PFSK-1 (cell line): ENCODE measurements at regions not wholly inside any gene's neighbourhood (a gene's known extent, or its start where the extent isn't known, plus 50 kb on each side); places are given as distances from the start of the nearest gene placed in this dataset.

ENCODE experiments used
- POLR2AphosphoS5 ChIP-seq: IDR thresholded peaks from 2 replicates; pipeline ENCODE4 v1.6.1; 2012; ENCODE audit warnings: low read depth, mild to moderate bottlenecking, control low read depth, low read length, moderate library complexity
- TAF1 ChIP-seq: IDR thresholded peaks from 2 replicates; pipeline ENCODE4 v1.6.1; 2012; ENCODE audit warnings: low read length, control low read depth, borderline replicate concordance; ENCODE audit not compliant: insufficient read depth
- TF ChIP-seq, protein P1 (sequence below), 2 experiments: IDR thresholded peaks; 2 replicates each; pipeline versions ENCODE4 v1.6.1 to v1.8.0; 2011 to 2012; ENCODE audit warnings: low read depth in 2 of 2, low read length in 2 of 2, control low read depth in 1 of 2, inconsistent platforms in 1 of 2, mild to moderate bottlenecking in 1 of 2, moderate library complexity in 1 of 2; ENCODE audit not compliant: insufficient read depth in 1 of 2

DNA sequence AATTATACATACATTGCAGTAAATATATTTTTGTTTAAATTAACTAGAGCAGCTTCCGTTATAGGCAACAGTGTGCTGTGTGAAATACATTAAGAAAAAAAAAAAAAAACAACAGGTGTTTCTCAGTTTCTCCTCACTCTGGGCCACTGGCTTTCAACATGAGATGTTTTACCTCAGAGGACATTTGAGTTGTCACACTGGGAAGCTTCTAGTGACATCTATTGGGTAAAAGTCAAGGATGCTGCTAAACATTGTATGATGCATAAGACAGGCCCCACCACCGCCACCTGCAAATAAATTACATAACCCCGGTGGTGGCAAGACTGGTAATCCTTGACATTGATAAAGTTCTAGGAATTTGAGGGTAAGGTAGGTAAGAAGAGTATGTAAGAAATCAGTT is 1512.2 kb downstream of the C4orf33 start:
- TF ChIP-seq POLR2AphosphoS5 (no peak), TAF1 (no peak)
- TF ChIP-seq, protein P1, sequence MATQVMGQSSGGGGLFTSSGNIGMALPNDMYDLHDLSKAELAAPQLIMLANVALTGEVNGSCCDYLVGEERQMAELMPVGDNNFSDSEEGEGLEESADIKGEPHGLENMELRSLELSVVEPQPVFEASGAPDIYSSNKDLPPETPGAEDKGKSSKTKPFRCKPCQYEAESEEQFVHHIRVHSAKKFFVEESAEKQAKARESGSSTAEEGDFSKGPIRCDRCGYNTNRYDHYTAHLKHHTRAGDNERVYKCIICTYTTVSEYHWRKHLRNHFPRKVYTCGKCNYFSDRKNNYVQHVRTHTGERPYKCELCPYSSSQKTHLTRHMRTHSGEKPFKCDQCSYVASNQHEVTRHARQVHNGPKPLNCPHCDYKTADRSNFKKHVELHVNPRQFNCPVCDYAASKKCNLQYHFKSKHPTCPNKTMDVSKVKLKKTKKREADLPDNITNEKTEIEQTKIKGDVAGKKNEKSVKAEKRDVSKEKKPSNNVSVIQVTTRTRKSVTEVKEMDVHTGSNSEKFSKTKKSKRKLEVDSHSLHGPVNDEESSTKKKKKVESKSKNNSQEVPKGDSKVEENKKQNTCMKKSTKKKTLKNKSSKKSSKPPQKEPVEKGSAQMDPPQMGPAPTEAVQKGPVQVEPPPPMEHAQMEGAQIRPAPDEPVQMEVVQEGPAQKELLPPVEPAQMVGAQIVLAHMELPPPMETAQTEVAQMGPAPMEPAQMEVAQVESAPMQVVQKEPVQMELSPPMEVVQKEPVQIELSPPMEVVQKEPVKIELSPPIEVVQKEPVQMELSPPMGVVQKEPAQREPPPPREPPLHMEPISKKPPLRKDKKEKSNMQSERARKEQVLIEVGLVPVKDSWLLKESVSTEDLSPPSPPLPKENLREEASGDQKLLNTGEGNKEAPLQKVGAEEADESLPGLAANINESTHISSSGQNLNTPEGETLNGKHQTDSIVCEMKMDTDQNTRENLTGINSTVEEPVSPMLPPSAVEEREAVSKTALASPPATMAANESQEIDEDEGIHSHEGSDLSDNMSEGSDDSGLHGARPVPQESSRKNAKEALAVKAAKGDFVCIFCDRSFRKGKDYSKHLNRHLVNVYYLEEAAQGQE (IDR thresholded peaks at IDR 0.05; ENCODE audit: insufficient read depth in 1 of 2, low read depth in 2 of 2, low read length in 2 of 2) = no peak
